GM19240 (cell line): ENCODE measurements at regions not wholly inside any gene's neighbourhood (a gene's known extent, or its start where the extent isn't known, plus 50 kb on each side); places are given as distances from the start of the nearest gene placed in this dataset.
"Not testable (repeated sequence)": the region's sequence is repeated elsewhere in the genome, so short reads cannot be mapped to it uniquely, and the experiment has no call there.

Source experiments
- DNase-seq: peaks from one replicate; pipeline ENCODE4 v3.0.0; 2011; ENCODE audit warnings: low spot score; ENCODE audit not compliant: insufficient read length

GRCh38 chr4:38504396-38504715 is 159.6 kb upstream of the KLF3 start:
- no peak for DNase-seq

- no peak for DNase-seq
These were observed 154.4 kb upstream of the KLF3 start for GRCh38 chr4:38509551-38509950.

GRCh38 chr4:38510201-38510600 is 153.8 kb upstream of the KLF3 start:
- DNase-seq: no peak

- no peak for DNase-seq
These were observed 152.3 kb upstream of the KLF3 start for GRCh38 chr4:38511702-38512101.

- DNase-seq: no peak
These were observed 151.2 kb upstream of the KLF3 start for GRCh38 chr4:38512840-38513239.

GRCh38 chr4:38514465-38515146 is 149.4 kb upstream of the KLF3 start:
- DNase-seq: no peak

- no peak for DNase-seq
These were observed 147.8 kb upstream of the KLF3 start for GRCh38 chr4:38516190-38516589.

GRCh38 chr4:38519666-38520065 is 144.3 kb upstream of the KLF3 start:
- DNase-seq: no peak

- DNase-seq: no peak
These were observed 140.9 kb upstream of the KLF3 start for GRCh38 chr4:38523054-38523453.

- peak; percentile 71 for DNase-seq
These were observed 140.2 kb upstream of the KLF3 start for GRCh38 chr4:38523524-38524448.

- DNase-seq: no peak
These were observed 137.6 kb upstream of the KLF3 start for GRCh38 chr4:38526412-38526811.

- DNase-seq: peak; percentile 21
These were observed 134.5 kb upstream of the KLF3 start for GRCh38 chr4:38529189-38530115.

- DNase-seq: no peak
These were observed 133.5 kb upstream of the KLF3 start for GRCh38 chr4:38530486-38530885.

- no peak for DNase-seq
These were observed 132.8 kb upstream of the KLF3 start for GRCh38 chr4:38531141-38531727.

GRCh38 chr4:38532908-38533499 is 131.0 kb upstream of the KLF3 start:
- DNase-seq: no peak

GRCh38 chr4:38534344-38535045 is 129.5 kb upstream of the KLF3 start:
- no peak for DNase-seq

GRCh38 chr4:38535071-38535470 is 128.9 kb upstream of the KLF3 start:
- DNase-seq: not testable (repeated sequence)

GRCh38 chr4:38535717-38536116 is 128.3 kb upstream of the KLF3 start:
- no peak for DNase-seq

- no peak for DNase-seq
These were observed 127.3 kb upstream of the KLF3 start for GRCh38 chr4:38536716-38537115.

GRCh38 chr4:38537666-38538065 is 126.3 kb upstream of the KLF3 start:
- DNase-seq: no peak
